ACC112 (cell line): ENCODE measurements at regions not wholly inside any gene's neighbourhood (a gene's known extent, or its start where the extent isn't known, plus 50 kb on each side); places are given as distances from the start of the nearest gene placed in this dataset.

ENCODE experiments used
- H2AFZ ChIP-seq: fragments of 200-600 bp; sonication (generic); one replicate; pipeline ENCODE4 v1.6.0; 2017; ENCODE audit warnings: antibody characterized with exemption, low read length; ENCODE audit not compliant: unreplicated experiment
- H3K27ac ChIP-seq: fragments of 200-600 bp; sonication (generic); 2 replicates; pipeline ENCODE4 v1.5.1; 2014; ENCODE audit warnings: low read depth, mild to moderate bottlenecking, antibody characterized with exemption, low read length, moderate library complexity
- H3K27me3 ChIP-seq: fragments of 200-600 bp; sonication (generic); 2 replicates; pipeline ENCODE4 v1.6.1; 2014; ENCODE audit warnings: mild to moderate bottlenecking, antibody characterized with exemption, low read length, moderate library complexity, mixed read lengths; ENCODE audit not compliant: insufficient read depth
- H3K36me3 ChIP-seq: fragments of 200-600 bp; sonication (generic); 2 replicates; pipeline ENCODE4 v1.6.1; 2016; ENCODE audit warnings: mild to moderate bottlenecking, antibody characterized with exemption, low read length, moderate library complexity, mixed read lengths; ENCODE audit not compliant: insufficient read depth
- H3K4me1 ChIP-seq: fragments of 200-600 bp; sonication (generic); one replicate; pipeline ENCODE4 v1.6.1; 2016; ENCODE audit warnings: low read length, mixed read lengths; ENCODE audit not compliant: insufficient read depth, unreplicated experiment, control insufficient read depth
- H3K4me3 ChIP-seq: fragments of 200-600 bp; sonication (generic); 2 replicates; pipeline ENCODE4 v1.5.1; 2014; ENCODE audit warnings: mild to moderate bottlenecking, low read depth, low read length
- H3K79me2 ChIP-seq: fragments of 200-600 bp; sonication (generic); one replicate; pipeline ENCODE4 v1.6.0; 2016; ENCODE audit warnings: low read length; ENCODE audit not compliant: control insufficient read depth, unreplicated experiment, insufficient read depth

GRCh38 chr20:22412977-22413868 is 171.1 kb downstream of the FOXA2 start:
- Histone ChIP-seq H3K4me1 (peaks cover 8% of the 10 kb centered on the region), H3K27me3 (no peaks in the 10 kb centered on the region), H3K4me3 (no peak overlapping the region), H3K79me2 (no peaks in the 10 kb centered on the region), H3K27ac (no peak overlapping the region), H3K36me3 (no peaks in the 10 kb centered on the region), H2AFZ (no peak overlapping the region)

GRCh38 chr20:22411627-22412450 is 172.5 kb downstream of the FOXA2 start:
- Histone ChIP-seq H3K4me3 (peak overlapping the region; percentile 26; the same call in 1 of the 2 replicates), H3K79me2 (no peaks in the 10 kb centered on the region), H2AFZ (no peak overlapping the region), H3K27ac (peak overlapping the region; percentile 83), H3K36me3 (no peaks in the 10 kb centered on the region), H3K4me1 (peaks cover 8% of the 10 kb centered on the region), H3K27me3 (no peaks in the 10 kb centered on the region)

GRCh38 chr20:22411286-22411626 is 173.1 kb downstream of the FOXA2 start:
- H3K36me3 ChIP-seq, result no peaks in the 10 kb centered on the region
- H3K4me1 ChIP-seq, result peaks cover 8% of the 10 kb centered on the region
- H3K79me2 ChIP-seq, result no peaks in the 10 kb centered on the region
- peak overlapping the region; percentile 83 for H3K27ac ChIP-seq
- peak overlapping the region; percentile 26; the same call in 1 of the 2 replicates for H3K4me3 ChIP-seq
- H3K27me3 ChIP-seq, result no peaks in the 10 kb centered on the region
- no peak overlapping the region for H2AFZ ChIP-seq

- no peaks in the 10 kb centered on the region for H3K27me3 ChIP-seq
- no peaks in the 10 kb centered on the region for H3K79me2 ChIP-seq
- no peak overlapping the region for H2AFZ ChIP-seq
- H3K36me3 ChIP-seq, result no peaks in the 10 kb centered on the region
- no peak overlapping the region; the same call in 1 of the 2 replicates for H3K27ac ChIP-seq
- peaks cover 8% of the 10 kb centered on the region for H3K4me1 ChIP-seq
- no peak overlapping the region for H3K4me3 ChIP-seq
These were observed 173.7 kb downstream of the FOXA2 start for GRCh38 chr20:22410556-22411130.

GRCh38 chr20:22408521-22409402 is 175.6 kb downstream of the FOXA2 start:
- no peaks in the 10 kb centered on the region for H3K27me3 ChIP-seq
- H3K36me3 ChIP-seq, result no peaks in the 10 kb centered on the region
- H3K4me3 ChIP-seq, result no peak overlapping the region
- no peak overlapping the region for H3K27ac ChIP-seq
- peaks cover 8% of the 10 kb centered on the region for H3K4me1 ChIP-seq
- no peaks in the 10 kb centered on the region for H3K79me2 ChIP-seq
- H2AFZ ChIP-seq, result no peak overlapping the region

GRCh38 chr20:22407237-22408193 is 176.9 kb downstream of the FOXA2 start:
- no peak overlapping the region for H2AFZ ChIP-seq
- no peaks in the 10 kb centered on the region for H3K27me3 ChIP-seq
- H3K79me2 ChIP-seq, result no peaks in the 10 kb centered on the region
- H3K4me1 ChIP-seq, result peaks cover 8% of the 10 kb centered on the region
- no peak overlapping the region for H3K27ac ChIP-seq
- H3K36me3 ChIP-seq, result no peaks in the 10 kb centered on the region
- H3K4me3 ChIP-seq, result no peak overlapping the region

- Histone ChIP-seq H3K79me2 (no peaks in the 10 kb centered on the region), H3K36me3 (no peaks in the 10 kb centered on the region), H3K4me3 (no peak overlapping the region; the same call in 1 of the 2 replicates), H3K27me3 (no peaks in the 10 kb centered on the region), H3K27ac (no peak overlapping the region), H2AFZ (no peak overlapping the region), H3K4me1 (no peaks in the 10 kb centered on the region)
These were observed 179.8 kb downstream of the FOXA2 start for GRCh38 chr20:22404419-22405170.

GRCh38 chr20:22403632-22404361 is 180.6 kb downstream of the FOXA2 start:
- Histone ChIP-seq H3K4me3 (peak overlapping the region; percentile 55), H3K27ac (no peak overlapping the region), H3K4me1 (no peaks in the 10 kb centered on the region), H3K79me2 (no peaks in the 10 kb centered on the region), H3K27me3 (no peaks in the 10 kb centered on the region), H2AFZ (peak overlapping the region; percentile 14), H3K36me3 (no peaks in the 10 kb centered on the region)
